ENCODE measurements at regions not wholly inside any gene's neighbourhood (a gene's known extent, or its start where the extent isn't known, plus 50 kb on each side); places are given as distances from the start of the nearest gene placed in this dataset.

DNA sequence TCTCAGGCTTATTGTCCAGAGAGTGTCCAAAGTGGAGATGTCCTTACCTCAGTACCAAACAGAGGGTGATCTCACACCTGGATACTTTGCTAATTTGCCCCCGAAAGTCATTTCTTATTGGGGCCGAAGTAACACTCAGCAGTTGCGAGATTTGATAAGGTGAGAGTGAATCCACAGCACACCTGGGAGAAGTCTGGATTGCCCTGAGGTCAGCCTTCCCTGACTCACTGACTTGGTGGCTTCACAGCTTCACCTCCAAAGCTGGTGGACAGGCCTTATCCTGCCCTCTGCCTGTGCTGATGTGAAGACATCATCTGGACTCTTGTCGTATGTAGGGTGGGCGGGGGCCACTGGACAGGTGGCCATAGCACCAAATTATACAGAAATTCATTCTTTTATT, 101.9 kb upstream of the ARMC2 start:
- no peaks in the 10 kb centered on the region for H3K4me1 ChIP-seq (ENCODE audit: control insufficient read depth, extremely low read depth, insufficient read depth, low read length)
- no peaks in the 10 kb centered on the region for H4K20me1 ChIP-seq (ENCODE audit: control insufficient read depth, extremely low read depth, insufficient read depth, low read length)
- H3K36me3 ChIP-seq (ENCODE audit: control insufficient read depth, insufficient read depth, low read length), result no peaks in the 10 kb centered on the region
- no peak overlapping the region for H2AFZ ChIP-seq (ENCODE audit: low read length)
- no peaks in the 10 kb centered on the region for H3K79me2 ChIP-seq (ENCODE audit: control insufficient read depth, insufficient read depth, low read length)
- TF ChIP-seq EZH2 (IDR thresholded peaks at IDR 0.05; ENCODE audit: low read length, missing control alignments), result no peak
- TF ChIP-seq, protein P1, sequence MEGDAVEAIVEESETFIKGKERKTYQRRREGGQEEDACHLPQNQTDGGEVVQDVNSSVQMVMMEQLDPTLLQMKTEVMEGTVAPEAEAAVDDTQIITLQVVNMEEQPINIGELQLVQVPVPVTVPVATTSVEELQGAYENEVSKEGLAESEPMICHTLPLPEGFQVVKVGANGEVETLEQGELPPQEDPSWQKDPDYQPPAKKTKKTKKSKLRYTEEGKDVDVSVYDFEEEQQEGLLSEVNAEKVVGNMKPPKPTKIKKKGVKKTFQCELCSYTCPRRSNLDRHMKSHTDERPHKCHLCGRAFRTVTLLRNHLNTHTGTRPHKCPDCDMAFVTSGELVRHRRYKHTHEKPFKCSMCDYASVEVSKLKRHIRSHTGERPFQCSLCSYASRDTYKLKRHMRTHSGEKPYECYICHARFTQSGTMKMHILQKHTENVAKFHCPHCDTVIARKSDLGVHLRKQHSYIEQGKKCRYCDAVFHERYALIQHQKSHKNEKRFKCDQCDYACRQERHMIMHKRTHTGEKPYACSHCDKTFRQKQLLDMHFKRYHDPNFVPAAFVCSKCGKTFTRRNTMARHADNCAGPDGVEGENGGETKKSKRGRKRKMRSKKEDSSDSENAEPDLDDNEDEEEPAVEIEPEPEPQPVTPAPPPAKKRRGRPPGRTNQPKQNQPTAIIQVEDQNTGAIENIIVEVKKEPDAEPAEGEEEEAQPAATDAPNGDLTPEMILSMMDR (conservative IDR thresholded peaks at IDR 0.05 in 1 of 2, IDR thresholded peaks at IDR 0.05 in 1 of 2; ENCODE audit: low read depth in 1 of 2, low read length in 2 of 2), result no peak
- H3K27ac ChIP-seq (ENCODE audit: insufficient read depth, low read length), result no peak overlapping the region
- H3K4me2 ChIP-seq (ENCODE audit: extremely low read depth, insufficient read depth, low read length), result no peak overlapping the region
- no peak overlapping the region for H3K4me3 ChIP-seq (replicated peaks in 1 of 4; ENCODE audit: control extremely low read depth in 1 of 4, insufficient read depth in 1 of 4, low read depth in 3 of 4, low read length in 4 of 4)
- H3K9me3 ChIP-seq (ENCODE audit: control insufficient read depth, insufficient read depth, low read depth, low read length), result no peaks in the 10 kb centered on the region
- no peak overlapping the region for H3K9ac ChIP-seq (ENCODE audit: insufficient read depth, low read length)
- no peak for DNase-seq (ENCODE audit: low read depth in 2 of 2)
- no peaks in the 10 kb centered on the region for H3K27me3 ChIP-seq (ENCODE audit: control insufficient read depth, insufficient read depth, low read length)

DNA sequence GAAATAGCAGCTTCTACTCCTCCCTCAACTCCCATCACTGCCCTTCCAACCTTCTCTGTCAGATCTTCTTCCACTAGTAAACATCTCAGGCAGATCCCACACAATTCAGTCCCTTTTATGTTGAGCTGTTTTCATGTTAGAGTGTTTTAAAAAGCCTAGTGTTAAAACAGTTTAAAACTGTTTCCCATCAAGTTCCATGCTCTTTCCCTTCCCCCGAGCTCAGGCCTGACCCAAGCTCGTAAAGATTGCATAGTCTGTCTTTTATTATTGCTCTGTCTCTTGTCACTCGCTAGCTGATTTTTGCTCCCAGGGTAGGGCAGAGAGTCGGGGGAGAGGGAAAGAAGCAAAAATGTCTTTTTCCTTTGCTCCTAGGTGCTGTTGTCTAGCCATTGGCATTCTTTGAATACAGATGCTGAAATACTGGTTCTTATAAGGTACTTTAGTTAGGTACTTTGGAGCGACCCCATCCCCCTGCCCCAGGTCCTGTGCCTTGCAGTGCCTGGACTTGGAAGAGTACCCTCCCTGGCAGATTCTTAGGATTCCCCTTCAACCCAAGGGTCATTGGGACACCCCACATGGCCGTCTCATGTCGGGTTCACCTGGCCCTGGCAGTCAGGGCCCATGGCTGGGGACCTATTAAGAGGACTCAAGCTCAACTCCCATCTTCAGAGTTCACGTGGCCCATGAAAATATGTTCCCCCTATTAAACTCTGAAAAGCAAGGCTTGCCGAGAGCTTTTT, 101.2 kb upstream of the ARMC2 start:
- Histone ChIP-seq H4K20me1 (ENCODE audit: control insufficient read depth, extremely low read depth, insufficient read depth, low read length) (no peaks in the 10 kb centered on the region), H3K4me2 (ENCODE audit: extremely low read depth, insufficient read depth, low read length) (no peak overlapping the region), H3K9me3 (ENCODE audit: control insufficient read depth, insufficient read depth, low read depth, low read length) (no peaks in the 10 kb centered on the region), H3K4me1 (ENCODE audit: control insufficient read depth, extremely low read depth, insufficient read depth, low read length) (no peaks in the 10 kb centered on the region), H2AFZ (ENCODE audit: low read length) (no peak overlapping the region), H3K4me3 (replicated peaks in 1 of 4; ENCODE audit: control extremely low read depth in 1 of 4, insufficient read depth in 1 of 4, low read depth in 3 of 4, low read length in 4 of 4) (no peak overlapping the region), H3K79me2 (ENCODE audit: control insufficient read depth, insufficient read depth, low read length) (no peaks in the 10 kb centered on the region), H3K27ac (ENCODE audit: insufficient read depth, low read length) (no peak overlapping the region), H3K9ac (ENCODE audit: insufficient read depth, low read length) (no peak overlapping the region), H3K36me3 (ENCODE audit: control insufficient read depth, insufficient read depth, low read length) (no peaks in the 10 kb centered on the region), H3K27me3 (ENCODE audit: control insufficient read depth, insufficient read depth, low read length) (no peaks in the 10 kb centered on the region)
- TF ChIP-seq, protein P1 (conservative IDR thresholded peaks at IDR 0.05 in 1 of 2, IDR thresholded peaks at IDR 0.05 in 1 of 2; ENCODE audit: low read depth in 1 of 2, low read length in 2 of 2), result no peak
- no peak for TF ChIP-seq EZH2 (IDR thresholded peaks at IDR 0.05; ENCODE audit: low read length, missing control alignments)
- DNase-seq (ENCODE audit: low read depth in 2 of 2), result no peak

DNA sequence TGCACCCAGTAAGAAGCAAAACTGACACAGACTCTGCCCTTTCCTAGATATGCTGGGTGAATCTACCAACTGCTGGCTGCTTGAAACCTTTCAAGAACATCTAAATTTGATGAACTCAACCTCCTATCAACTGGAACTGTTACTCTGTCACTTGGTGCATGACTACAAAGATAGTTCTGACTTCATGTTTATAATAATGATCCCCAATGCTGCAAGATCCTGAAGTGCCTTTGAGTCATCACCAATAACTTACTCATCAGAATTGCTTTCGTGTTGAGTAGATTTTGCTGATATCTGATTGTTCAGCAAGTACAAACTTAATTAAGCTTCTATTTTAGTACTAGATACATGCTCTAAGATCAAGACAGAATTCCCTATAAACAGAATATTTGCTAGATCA, 100.2 kb upstream of the ARMC2 start:
- Histone ChIP-seq H2AFZ (ENCODE audit: low read length) (no peak overlapping the region), H3K4me2 (ENCODE audit: extremely low read depth, insufficient read depth, low read length) (no peak overlapping the region), H3K4me1 (ENCODE audit: control insufficient read depth, extremely low read depth, insufficient read depth, low read length) (no peaks in the 10 kb centered on the region), H3K36me3 (ENCODE audit: control insufficient read depth, insufficient read depth, low read length) (no peaks in the 10 kb centered on the region), H3K4me3 (replicated peaks in 1 of 4; ENCODE audit: control extremely low read depth in 1 of 4, insufficient read depth in 1 of 4, low read depth in 3 of 4, low read length in 4 of 4) (no peak overlapping the region), H3K9ac (ENCODE audit: insufficient read depth, low read length) (no peak overlapping the region), H3K79me2 (ENCODE audit: control insufficient read depth, insufficient read depth, low read length) (no peaks in the 10 kb centered on the region), H3K27me3 (ENCODE audit: control insufficient read depth, insufficient read depth, low read length) (no peaks in the 10 kb centered on the region), H3K27ac (ENCODE audit: insufficient read depth, low read length) (no peak overlapping the region), H4K20me1 (ENCODE audit: control insufficient read depth, extremely low read depth, insufficient read depth, low read length) (no peaks in the 10 kb centered on the region), H3K9me3 (ENCODE audit: control insufficient read depth, insufficient read depth, low read depth, low read length) (no peaks in the 10 kb centered on the region)
- TF ChIP-seq EZH2 (IDR thresholded peaks at IDR 0.05; ENCODE audit: low read length, missing control alignments), result no peak
- TF ChIP-seq, protein P1 (conservative IDR thresholded peaks at IDR 0.05 in 1 of 2, IDR thresholded peaks at IDR 0.05 in 1 of 2; ENCODE audit: low read depth in 1 of 2, low read length in 2 of 2), result no peak
- DNase-seq (ENCODE audit: low read depth in 2 of 2), result peak; percentile 28 to 48
